GM19452 (cell line): ENCODE measurements at regions not wholly inside any gene's neighbourhood (a gene's known extent, or its start where the extent isn't known, plus 50 kb on each side); places are given as distances from the start of the nearest gene placed in this dataset.
"Not testable (repeated sequence)": the region's sequence is repeated elsewhere in the genome, so short reads cannot be mapped to it uniquely, and the experiment has no call there.

ENCODE experiments used
- ATAC-seq: cut with Tn5 transposase; IDR thresholded peaks from one replicate; pipeline ENCODE4 v1.9.1; 2021; ENCODE audit not compliant: unreplicated experiment

- no peak for ATAC-seq
Measured at GRCh38 chr3:190192739-190193138, 72.0 kb upstream of the P3H2 start.

GRCh38 chr3:190192087-190192486 lies 71.4 kb upstream of the P3H2 start:
- no peak for ATAC-seq

- no peak for ATAC-seq
Measured at GRCh38 chr3:190188197-190188596, 67.5 kb upstream of the P3H2 start.

GRCh38 chr3:190183121-190183520 lies 62.4 kb upstream of the P3H2 start:
- ATAC-seq, result no peak

- ATAC-seq, result no peak
Measured at GRCh38 chr3:190182418-190183043, 61.8 kb upstream of the P3H2 start.

GRCh38 chr3:190180268-190180667 lies 59.6 kb upstream of the P3H2 start:
- ATAC-seq, result no peak

GRCh38 chr3:190178779-190179178 lies 58.1 kb upstream of the P3H2 start:
- ATAC-seq, result no peak

GRCh38 chr3:190176933-190177525 lies 56.3 kb upstream of the P3H2 start:
- not testable (repeated sequence) for ATAC-seq

GRCh38 chr3:190176106-190176505 lies 55.4 kb upstream of the P3H2 start:
- not testable (repeated sequence) for ATAC-seq

GRCh38 chr3:190175490-190175889 lies 54.8 kb upstream of the P3H2 start:
- no peak for ATAC-seq

- ATAC-seq, result no peak
Measured at GRCh38 chr3:190174471-190174870, 53.8 kb upstream of the P3H2 start.

GRCh38 chr3:190173426-190173825 lies 52.7 kb upstream of the P3H2 start:
- no peak for ATAC-seq

GRCh38 chr3:190172751-190173150 lies 52.1 kb upstream of the P3H2 start:
- ATAC-seq, result no peak
